CD14-positive monocyte (primary cell): ENCODE measurements at regions not wholly inside any gene's neighbourhood (a gene's known extent, or its start where the extent isn't known, plus 50 kb on each side); places are given as distances from the start of the nearest gene placed in this dataset.

Experiments used
- DNase-seq, 3 donors: peaks; one replicate each; pipeline ENCODE4 v3.0.0-alpha.2; 2011 to 2022
- H2AFZ ChIP-seq: 2 replicates; pipeline ENCODE4 v1.6.0; 2012; ENCODE audit warnings: mild to moderate bottlenecking, low read depth, low read length, inconsistent platforms; ENCODE audit not compliant: insufficient read depth, poor library complexity, severe bottlenecking
- H3K27ac ChIP-seq, 2 donors: 1 replicate in 1 of 2; 2 replicates in 1 of 2; pipeline ENCODE4 v1.5.1; 2012 to 2013; ENCODE audit warnings: low read length in 2 of 2, control low read depth in 1 of 2, inconsistent platforms in 1 of 2, low read depth in 1 of 2, mild to moderate bottlenecking in 1 of 2
- H3K27me3 ChIP-seq, 2 donors: one replicate each; pipeline versions ENCODE4 v1.6.0 to v1.6.1; 2011 to 2013; ENCODE audit warnings: low read length in 2 of 2; ENCODE audit not compliant: control insufficient read depth in 2 of 2, insufficient read depth in 2 of 2
- H3K36me3 ChIP-seq, 2 donors: replicated peaks in 1 of 2; 1 replicate in 1 of 2; 2 replicates in 1 of 2; pipeline versions ENCODE4 v1.5.1 to v1.6.1; 2012 to 2013; ENCODE audit warnings: low read length in 2 of 2, control low read depth in 1 of 2, inconsistent platforms in 1 of 2, mild to moderate bottlenecking in 1 of 2; ENCODE audit not compliant: insufficient read depth in 2 of 2, control insufficient read depth in 1 of 2
- H3K4me1 ChIP-seq, 2 donors: 1 replicate in 1 of 2; 2 replicates in 1 of 2; pipeline versions ENCODE4 v1.5.1 to v1.6.1; 2012 to 2013; ENCODE audit warnings: low read length in 2 of 2, control low read depth in 1 of 2, inconsistent platforms in 1 of 2, mild to moderate bottlenecking in 1 of 2, moderate library complexity in 1 of 2; ENCODE audit not compliant: insufficient read depth in 2 of 2, control insufficient read depth in 1 of 2
- H3K4me2 ChIP-seq: replicated peaks from 2 replicates; pipeline ENCODE3; 2012; ENCODE audit warnings: low read length, moderate library complexity, mild to moderate bottlenecking; ENCODE audit not compliant: poor library complexity, severe bottlenecking; ENCODE audit errors: extremely low read depth
- H3K4me3 ChIP-seq, 3 experiments: fragments of 200-600 bp in 1 of 3; sonication (generic) in 1 of 3; replicated peaks in 1 of 3; 1 replicate in 2 of 3; 2 replicates in 1 of 3; pipeline ENCODE4 v1.5.1; 2011 to 2013; ENCODE audit warnings: low read length in 3 of 3, mild to moderate bottlenecking in 3 of 3, control low read depth in 2 of 3, low read depth in 2 of 3, inconsistent platforms in 1 of 3, moderate library complexity in 1 of 3
- H3K79me2 ChIP-seq: 2 replicates; pipeline ENCODE4 v1.6.0; 2012; ENCODE audit warnings: mild to moderate bottlenecking, control low read depth, inconsistent platforms, low read length, moderate library complexity; ENCODE audit not compliant: insufficient read depth
- H3K9ac ChIP-seq: 2 replicates; pipeline ENCODE4 v1.6.0; 2017; ENCODE audit warnings: low read length, mild to moderate bottlenecking; ENCODE audit not compliant: insufficient read depth, poor library complexity, severe bottlenecking
- H3K9me3 ChIP-seq, 2 donors: replicated peaks in 1 of 2; 1 replicate in 1 of 2; 2 replicates in 1 of 2; pipeline versions ENCODE4 v1.5.1 to v1.6.1; 2012 to 2013; ENCODE audit warnings: low read length in 2 of 2, control low read depth in 1 of 2; ENCODE audit not compliant: control insufficient read depth in 1 of 2, insufficient read depth in 1 of 2
- H4K20me1 ChIP-seq: 2 replicates; pipeline ENCODE4 v1.6.0; 2012; ENCODE audit warnings: mild to moderate bottlenecking, low read length, control low read depth, moderate library complexity; ENCODE audit not compliant: insufficient read depth
- H3K27ac Mint-ChIP-seq, 7 donors: one replicate each; pipeline ENCODE4 v1.8.0; 2020; ENCODE audit warnings: mild to moderate bottlenecking in 7 of 7, mixed read lengths in 7 of 7, moderate library complexity in 6 of 7, inconsistent platforms in 2 of 7
- H3K27me3 Mint-ChIP-seq, 3 donors: one replicate each; pipeline ENCODE4 v1.8.0; 2021 to 2022; ENCODE audit warnings: low read depth in 3 of 3, mild to moderate bottlenecking in 3 of 3, mixed read lengths in 3 of 3, moderate library complexity in 3 of 3, inconsistent platforms in 1 of 3
- H3K36me3 Mint-ChIP-seq, 2 donors: one replicate each; pipeline ENCODE4 v1.8.0; 2020; ENCODE audit warnings: mixed read lengths in 2 of 2, inconsistent platforms in 1 of 2, mild to moderate bottlenecking in 1 of 2
- H3K4me1 Mint-ChIP-seq: one replicate; pipeline ENCODE4 v1.8.0; 2020; ENCODE audit warnings: mild to moderate bottlenecking, mixed read lengths
- H3K4me3 Mint-ChIP-seq, 2 donors: one replicate each; pipeline ENCODE4 v1.8.0; 2020; ENCODE audit warnings: mild to moderate bottlenecking in 2 of 2, mixed read lengths in 2 of 2, moderate library complexity in 1 of 2
- H3K9me3 Mint-ChIP-seq, 7 donors: one replicate each; pipeline ENCODE4 v1.8.0; 2020 to 2022; ENCODE audit warnings: mixed read lengths in 7 of 7, mild to moderate bottlenecking in 6 of 7, moderate library complexity in 6 of 7, inconsistent platforms in 2 of 7
- CTCF ChIP-seq: fragments of 200-600 bp; IDR thresholded peaks from one replicate; pipeline ENCODE4 v1.8.0; 2022; ENCODE audit warnings: antibody characterized with exemption, mild to moderate bottlenecking
- WGBS: methylation state at CpG from one replicate; pipeline ENCODE4 v1.1.5; 2013; ENCODE audit warnings: missing lambda C conversion rate; ENCODE audit not compliant: insufficient coverage; 5-methylcytosine and 5-hydroxymethylcytosine counted together
- intact Hi-C, 2 donors: fragments of 100-400 bp; cut with micrococcal nuclease; formaldehyde crosslinking; loops; one replicate each; pipeline versions ENCODE4 v1.15.0 to v1.15.1; 2023

- peaks cover 0 to 2% (median 0%) of the 10 kb centered on the region in 7 donors for H3K9me3 Mint-ChIP-seq
- TF ChIP-seq CTCF = no peak
- Histone ChIP-seq H3K27ac (no peak overlapping the region), H3K9ac (no peak overlapping the region), H3K4me2 (no peak overlapping the region), H3K36me3 (no peaks in the 10 kb centered on the region), H3K79me2 (no peaks in the 10 kb centered on the region), H4K20me1 (no peaks in the 10 kb centered on the region), H3K4me1 (no peaks in the 10 kb centered on the region), H3K27me3 (no peaks in the 10 kb centered on the region), H2AFZ (no peak overlapping the region), H3K4me3 (no peak overlapping the region), H3K9me3 (no peaks in the 10 kb centered on the region)
- WGBS = 50% methylated on average over 2 of the region's 4 CpGs
- no peaks in the 10 kb centered on the region for H3K36me3 Mint-ChIP-seq
- H3K27ac Mint-ChIP-seq = no peak overlapping the region
- H3K27me3 Mint-ChIP-seq = peaks cover 0 to 5% (median 2%) of the 10 kb centered on the region in 3 donors
- no peak overlapping the region for H3K4me3 Mint-ChIP-seq
- DNase-seq = no peak
- no peaks in the 10 kb centered on the region for H3K4me1 Mint-ChIP-seq
- intact Hi-C loops = no loop called here
These were observed 785.5 kb upstream of the RAB6C start for GRCh38 chr2:129193961-129194360.

GRCh38 chr2:129199501-129199900 is 780.0 kb upstream of the RAB6C start:
- no peak for DNase-seq

More at GRCh38 chr2:129199501-129199900, 780.0 kb upstream of the RAB6C start:
- intact Hi-C loops = no loop called here
- Mint-ChIP-seq H3K27me3 (peaks cover 2 to 4% (median 2%) of the 10 kb centered on the region in 3 donors), H3K4me3 (no peak overlapping the region), H3K9me3 (peaks cover 0 to 2% (median 0%) of the 10 kb centered on the region in 7 donors), H3K4me1 (peaks cover 11% of the 10 kb centered on the region), H3K36me3 (no peaks in the 10 kb centered on the region), H3K27ac (no peak overlapping the region)
- no peak overlapping the region for H3K9ac ChIP-seq
- no peak overlapping the region for H3K4me2 ChIP-seq
- H3K4me3 ChIP-seq = no peak overlapping the region
- H3K27ac ChIP-seq = no peak overlapping the region
- H3K79me2 ChIP-seq = no peaks in the 10 kb centered on the region
- TF ChIP-seq CTCF = no peak
- H3K4me1 ChIP-seq = peaks cover 11 to 14% of the 10 kb centered on the region in 2 donors
- H3K9me3 ChIP-seq = no peaks in the 10 kb centered on the region
- no peaks in the 10 kb centered on the region for H3K36me3 ChIP-seq
- WGBS = 63% methylated on average over 3 of the region's 5 CpGs
- H2AFZ ChIP-seq = no peak overlapping the region
- H3K27me3 ChIP-seq = no peaks in the 10 kb centered on the region
- no peaks in the 10 kb centered on the region for H4K20me1 ChIP-seq
